GM18520 (cell line): ENCODE measurements at regions not wholly inside any gene's neighbourhood (a gene's known extent, or its start where the extent isn't known, plus 50 kb on each side); places are given as distances from the start of the nearest gene placed in this dataset.

Experiments used
- ATAC-seq: cut with Tn5 transposase; IDR thresholded peaks from one replicate; pipeline ENCODE4 v1.9.1; 2021; ENCODE audit not compliant: unreplicated experiment

DNA sequence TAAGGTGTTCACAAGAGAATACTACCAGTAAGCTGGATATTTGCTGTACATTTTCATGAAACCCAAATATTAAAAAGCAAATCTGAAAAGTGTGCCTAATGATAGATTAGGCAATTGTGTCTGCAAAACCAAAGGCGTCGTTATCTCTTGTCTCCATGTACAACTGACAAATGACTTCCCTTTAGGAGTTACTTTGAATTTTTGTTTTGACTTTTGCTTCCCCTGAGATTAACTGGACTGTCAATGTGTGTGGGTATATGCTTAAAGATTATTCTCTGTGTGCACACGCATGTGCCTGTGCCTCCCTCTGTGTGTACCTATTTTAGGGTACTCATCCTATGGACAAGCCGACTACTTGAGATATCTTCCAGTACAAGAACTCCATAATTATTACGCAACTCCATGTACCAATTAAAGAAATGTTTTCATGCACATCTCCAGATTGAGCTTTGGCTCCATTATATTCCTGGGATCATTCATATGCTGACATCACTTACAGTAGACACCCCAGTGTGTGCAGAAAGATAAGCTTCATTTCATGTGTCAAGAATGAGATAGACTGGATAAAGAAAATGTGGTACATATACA, 431.2 kb upstream of the ADAMTS9 start:
- ATAC-seq: no peak

DNA sequence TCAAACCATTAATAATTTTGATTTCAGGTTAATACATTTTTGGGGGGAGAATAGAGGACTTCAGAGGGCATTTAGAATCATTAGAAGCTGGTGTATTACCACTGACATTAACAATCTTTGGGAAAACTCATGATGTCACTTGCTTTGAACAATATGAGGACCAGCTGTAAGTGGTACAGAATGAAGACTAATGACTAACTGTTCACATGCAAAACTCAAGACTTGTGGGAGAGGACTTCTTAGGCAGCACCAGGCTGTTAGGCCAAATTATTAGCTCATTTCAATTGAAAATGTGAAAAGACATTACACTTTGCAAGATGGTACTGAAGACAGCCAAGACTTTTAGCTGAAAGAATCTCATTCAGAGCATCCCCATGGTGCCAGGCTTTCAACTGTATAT, 426.2 kb upstream of the ADAMTS9 start:
- no peak for ATAC-seq

DNA sequence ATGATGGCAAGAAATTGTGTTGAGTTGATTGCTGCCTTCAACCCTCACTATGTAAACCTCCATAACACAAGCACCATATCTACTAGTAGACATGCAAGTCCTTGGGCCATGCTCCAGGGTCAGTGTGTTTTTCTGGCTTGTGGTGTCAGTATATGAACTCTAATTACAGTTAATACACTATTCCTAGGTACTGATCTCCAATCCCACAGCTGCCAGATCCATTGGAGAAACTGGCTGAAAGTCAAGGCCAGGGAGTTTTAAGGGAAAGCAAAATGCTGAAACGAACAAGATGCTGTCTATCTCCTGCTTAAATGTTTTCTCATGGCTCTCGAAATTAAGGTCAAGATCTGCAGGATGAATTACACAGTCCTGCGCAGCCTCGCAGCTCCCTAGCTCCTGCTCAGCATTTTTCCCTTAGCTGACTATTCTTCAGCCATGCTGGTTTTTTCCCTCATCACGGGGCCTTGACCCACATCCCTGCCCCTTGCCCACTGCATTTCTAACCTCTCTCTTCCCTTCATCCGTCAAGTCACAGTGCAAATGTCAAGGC, 425.0 kb upstream of the ADAMTS9 start:
- no peak for ATAC-seq

DNA sequence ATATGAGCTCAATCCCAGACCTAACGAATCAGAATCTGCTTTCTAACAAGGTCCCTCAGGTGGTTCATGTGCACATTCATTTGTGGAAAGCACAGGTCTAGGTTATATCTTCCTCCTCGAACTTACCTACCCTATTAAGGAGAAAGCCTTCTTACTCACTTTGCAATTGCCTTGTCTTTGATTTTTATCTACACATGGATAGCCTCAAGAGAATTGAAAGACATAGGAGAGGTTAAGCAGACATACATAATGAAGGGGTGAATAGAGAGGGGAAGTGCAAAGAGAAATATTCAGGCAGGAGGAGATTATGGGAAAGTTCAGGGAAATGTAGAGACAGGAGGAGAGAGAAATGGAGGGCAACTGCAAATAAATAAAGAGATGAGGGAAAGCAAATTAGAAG, 422.9 kb upstream of the ADAMTS9 start:
- ATAC-seq: no peak

DNA sequence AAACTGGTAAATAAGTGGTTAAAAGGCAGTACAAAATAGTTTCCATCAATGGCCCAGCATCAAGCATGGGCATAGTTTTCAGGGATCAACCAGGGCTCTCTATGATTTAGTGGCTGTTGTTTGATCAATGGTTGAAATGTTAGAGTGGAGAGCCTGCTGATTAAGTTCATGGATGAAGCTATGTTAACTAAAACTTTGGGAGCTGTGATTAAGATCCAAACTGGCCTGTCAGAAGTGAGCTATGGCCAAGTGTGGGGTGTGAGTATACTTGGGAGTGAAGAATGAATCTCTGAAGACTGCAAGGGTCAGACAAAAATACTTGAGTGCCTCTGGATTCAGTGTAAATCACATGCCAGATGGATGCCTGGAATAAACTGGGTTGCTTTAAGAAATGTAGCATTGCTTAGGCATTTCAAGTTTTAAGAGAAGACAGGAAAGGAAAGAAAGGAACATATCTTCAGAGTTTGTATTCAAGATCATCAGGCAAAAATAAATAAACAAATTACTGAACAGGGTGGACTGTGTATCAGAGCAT, 422.2 kb upstream of the ADAMTS9 start:
- ATAC-seq: no peak

DNA sequence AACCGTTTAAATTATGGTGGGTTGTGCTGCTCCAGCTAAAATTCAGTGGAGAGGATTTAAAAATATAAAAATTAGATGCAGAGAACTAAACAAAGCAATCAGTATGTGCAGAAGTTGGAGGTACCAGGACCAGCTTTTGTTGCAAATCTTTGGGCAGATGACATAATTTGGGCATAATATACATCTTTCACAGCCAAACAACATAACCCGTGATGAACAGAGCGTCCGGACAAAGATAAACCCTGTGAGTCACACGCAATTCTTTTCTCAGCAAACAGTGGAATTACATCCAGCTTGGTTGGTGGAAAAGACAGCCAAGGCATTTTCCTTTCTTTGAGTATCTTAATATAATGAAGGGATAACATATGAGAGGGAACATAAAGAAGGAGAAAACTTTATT, 419.4 kb upstream of the ADAMTS9 start:
- ATAC-seq: no peak

DNA sequence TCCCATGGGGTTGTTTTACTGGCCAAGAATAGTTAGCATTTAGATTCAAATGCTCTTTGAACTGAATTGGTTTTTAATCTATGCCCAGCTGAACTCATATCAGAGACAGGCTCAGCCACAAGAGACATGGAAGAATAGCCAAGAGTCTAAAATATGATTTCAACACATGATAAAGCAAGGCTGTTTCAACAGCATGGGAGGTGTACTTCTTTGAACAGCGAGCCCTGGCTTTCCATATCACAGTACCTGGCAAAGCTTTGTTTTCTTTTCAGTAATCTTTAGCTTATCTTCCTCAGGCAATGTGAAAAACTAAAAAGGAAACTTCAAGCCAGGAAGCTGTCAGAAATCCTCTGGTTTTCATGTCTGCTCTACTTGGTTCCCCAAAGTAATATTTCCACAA, 413.6 kb upstream of the ADAMTS9 start:
- no peak for ATAC-seq

DNA sequence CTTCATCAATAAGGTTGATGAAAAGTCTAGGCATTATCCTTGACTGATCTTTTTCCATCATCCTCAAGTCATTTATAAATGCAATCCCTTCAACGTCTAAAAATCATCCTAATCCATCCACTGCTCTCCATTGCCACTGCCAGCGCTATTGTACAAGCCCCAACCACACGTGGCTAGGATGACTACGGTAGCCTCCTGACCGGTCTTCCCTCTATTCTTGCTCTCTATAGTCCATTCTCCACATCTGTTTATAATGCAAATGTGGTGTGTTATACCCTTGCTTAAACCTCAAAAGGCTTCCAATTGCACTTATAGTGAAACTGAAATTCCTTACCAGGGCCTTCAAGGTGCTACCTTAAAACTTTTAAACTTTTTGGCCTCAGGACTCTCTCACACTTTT, 410.6 kb upstream of the ADAMTS9 start:
- ATAC-seq: no peak

DNA sequence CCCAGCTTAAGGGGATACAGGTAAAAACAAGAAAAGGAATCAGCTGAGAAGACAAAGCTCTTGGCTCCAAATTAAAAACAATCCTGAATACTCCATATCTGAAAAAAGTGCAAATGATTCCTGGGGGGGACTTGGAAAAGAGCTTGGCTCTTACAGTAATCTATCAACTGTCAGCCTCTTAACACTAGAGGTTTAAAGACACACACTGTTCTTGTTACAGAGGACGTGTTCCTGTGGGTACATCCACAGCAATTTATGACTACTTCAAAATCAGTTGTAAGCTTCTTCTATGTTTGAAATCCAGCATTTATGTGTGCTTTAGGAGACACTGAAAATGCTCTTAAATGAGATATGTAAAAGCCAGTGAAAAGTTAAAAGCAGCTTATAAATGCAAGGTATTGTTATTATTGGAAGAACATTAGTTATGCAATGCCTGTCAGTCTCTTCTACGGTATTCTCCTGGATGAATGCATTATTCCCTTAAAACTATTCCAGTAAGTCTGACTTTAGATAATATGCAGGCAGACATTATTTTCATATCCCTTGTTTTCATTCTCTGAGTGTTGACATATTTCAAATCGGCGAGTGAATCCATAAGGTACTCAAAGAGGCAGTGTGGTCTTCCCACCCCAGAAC, 408.4 kb upstream of the ADAMTS9 start:
- no peak for ATAC-seq

DNA sequence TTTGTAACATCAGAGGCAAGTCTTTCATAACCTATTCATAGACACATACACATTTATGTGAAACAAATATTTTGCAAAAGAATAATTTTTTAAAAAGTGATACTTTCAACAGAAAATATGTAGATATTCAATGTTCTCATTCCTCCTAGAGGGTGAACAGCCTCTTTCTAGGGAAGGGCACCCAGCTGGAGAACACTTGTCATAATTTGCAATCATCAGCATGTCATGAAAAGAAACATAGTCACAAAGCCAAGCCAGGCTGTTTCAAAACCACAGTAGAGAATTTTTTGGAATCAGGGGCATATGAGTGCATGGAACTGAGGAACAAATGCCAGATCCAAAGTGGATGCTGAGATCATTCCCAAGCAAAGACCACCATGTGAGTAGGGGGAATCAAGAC, 406.9 kb upstream of the ADAMTS9 start:
- no peak for ATAC-seq

DNA sequence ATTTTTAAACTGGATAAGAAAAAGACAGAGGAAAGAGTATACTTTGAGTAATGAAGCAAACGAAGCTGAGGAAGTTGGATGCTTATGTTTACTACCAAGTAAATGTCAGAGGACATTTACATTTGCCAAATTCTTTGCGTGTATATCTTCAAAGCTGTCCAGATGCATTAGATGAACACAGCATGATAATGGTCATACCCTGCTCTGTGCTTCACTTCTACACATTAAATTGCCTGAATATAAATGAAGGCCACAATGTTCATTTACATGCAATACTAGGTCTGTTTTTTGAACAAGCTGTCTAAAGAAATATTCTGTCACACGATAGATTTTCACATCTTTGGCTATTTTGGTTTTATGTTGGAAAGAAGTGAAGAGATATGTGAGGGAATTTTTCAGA, 405.8 kb upstream of the ADAMTS9 start:
- ATAC-seq: no peak

DNA sequence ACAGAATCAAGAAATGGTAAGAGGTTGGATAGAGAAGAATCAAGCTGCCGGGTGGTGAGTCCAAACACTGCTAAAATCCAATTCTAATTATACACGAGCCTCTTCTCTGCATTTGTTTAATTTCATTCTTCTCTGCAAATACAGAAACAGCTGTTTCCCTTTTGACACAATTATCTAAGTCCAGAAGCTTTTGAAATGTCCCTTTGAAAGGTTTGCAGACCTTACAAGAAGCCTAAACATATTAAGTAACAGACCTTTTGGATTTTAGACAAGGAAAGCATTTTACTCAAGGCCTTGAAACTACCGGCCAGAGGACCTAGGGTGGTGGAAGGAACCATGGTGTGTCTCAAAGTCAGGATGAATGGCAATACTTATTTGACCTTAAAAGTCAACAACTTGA, 403.8 kb upstream of the ADAMTS9 start:
- ATAC-seq: no peak

DNA sequence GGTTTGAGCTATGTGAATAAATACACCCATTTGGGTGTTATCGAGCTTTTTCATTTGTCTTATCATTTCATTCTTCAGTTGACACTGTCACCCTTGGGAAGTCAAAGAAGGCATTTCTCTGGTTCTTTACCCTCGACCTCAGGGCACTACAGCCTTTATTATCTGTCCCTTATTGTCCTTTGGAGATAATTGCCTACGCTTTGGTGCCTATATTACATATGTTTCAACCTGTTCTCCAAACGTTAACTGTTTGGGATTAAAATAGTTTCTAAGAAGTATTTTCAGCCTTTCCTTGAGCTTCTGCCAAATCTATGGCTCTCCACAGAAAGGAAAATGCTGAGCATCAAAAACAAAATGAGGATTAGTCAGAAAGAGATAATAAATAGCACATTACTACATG, 395.4 kb upstream of the ADAMTS9 start:
- ATAC-seq: no peak

DNA sequence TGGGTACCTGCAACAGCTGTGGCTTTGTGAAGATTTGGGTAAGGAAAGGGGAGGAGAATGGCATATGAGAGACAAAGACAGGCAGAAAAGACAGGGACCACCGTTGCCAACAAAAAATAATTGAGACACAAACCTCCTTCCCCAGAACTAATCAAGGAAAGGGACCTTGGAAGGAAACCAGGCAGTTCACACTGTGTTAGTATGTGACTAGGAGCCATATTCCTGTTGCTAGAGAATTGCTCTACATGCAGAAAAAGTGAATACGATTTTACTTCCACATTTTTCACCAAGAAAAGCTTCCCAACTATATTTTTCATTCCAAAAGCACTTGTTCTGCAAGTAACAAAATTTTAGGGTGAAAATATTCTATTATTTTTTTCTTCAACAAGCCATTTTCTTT, 393.7 kb upstream of the ADAMTS9 start:
- ATAC-seq: no peak

DNA sequence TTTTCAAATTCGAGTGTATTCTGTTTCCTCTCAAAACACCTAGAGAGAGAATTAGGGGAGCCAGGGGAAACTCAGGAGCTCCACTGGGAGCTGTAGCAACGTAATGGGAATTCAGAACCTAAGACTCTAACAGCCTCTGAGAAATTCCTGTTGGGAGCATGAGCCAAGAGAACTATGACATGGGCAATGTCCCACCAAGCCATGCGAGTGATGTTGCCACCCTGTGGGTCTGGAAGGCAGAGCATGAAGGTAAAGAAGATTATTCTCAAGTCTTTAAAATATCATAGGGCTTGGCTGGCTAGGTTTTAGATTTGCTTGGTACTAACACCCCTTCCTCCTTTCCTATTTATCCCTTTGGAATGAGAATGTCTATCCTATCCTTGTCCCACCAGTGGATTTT, 392.6 kb upstream of the ADAMTS9 start:
- ATAC-seq: no peak

DNA sequence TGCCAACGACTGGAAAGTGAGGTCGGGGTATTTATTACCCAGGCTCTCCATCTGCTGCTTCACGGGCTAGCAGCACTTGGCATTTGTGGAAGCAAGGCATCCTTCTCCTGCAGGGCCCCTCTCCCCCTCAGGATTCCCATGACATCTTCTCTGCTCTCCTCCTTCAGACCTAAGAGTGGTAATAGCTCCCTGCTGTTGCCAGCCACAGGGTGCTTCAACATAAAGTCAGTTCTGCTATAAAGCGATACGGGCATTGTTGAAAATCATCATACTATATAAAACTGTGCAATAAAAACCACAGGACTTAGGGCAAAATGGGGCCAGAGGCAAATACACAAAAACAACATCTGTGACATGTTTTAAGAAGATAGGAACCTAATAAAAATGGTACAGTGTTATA, 391.8 kb upstream of the ADAMTS9 start:
- ATAC-seq: no peak

DNA sequence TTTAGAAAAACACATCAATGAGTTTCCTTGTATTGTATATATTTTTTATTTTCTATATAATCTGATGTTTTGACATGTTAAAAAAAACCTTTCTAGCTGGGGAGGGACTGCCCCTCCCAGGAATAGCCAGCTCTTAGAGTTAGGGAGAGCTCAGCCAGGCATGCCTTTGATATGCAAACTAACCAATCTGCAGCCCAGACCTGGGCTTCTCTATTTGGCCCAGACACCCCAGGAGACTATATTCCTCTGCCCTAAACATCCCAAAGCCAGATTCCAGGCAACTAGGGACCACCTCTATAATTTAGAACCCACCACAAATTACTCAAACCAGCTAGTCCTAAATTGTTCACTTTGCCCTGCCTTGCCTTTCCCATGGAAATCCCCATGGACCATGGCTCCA, 390.9 kb upstream of the ADAMTS9 start:
- no peak for ATAC-seq

DNA sequence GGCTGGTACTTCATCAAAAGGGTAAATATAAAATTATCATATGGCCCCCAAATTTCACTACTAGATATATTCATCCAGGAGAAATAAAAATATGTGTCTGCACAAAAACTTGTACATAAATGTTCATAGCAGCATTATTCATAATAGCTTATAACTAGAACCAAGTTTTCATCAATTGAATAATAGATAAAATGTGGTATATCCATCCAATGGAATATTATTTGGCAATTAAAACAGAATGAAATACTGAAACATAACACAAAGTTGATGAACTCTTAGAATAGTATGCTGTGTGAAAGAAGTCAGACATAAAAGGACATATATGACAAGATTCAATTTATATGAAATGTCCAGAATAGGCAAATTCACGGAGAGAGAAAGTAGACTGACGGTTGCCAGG, 389.3 kb upstream of the ADAMTS9 start:
- no peak for ATAC-seq

DNA sequence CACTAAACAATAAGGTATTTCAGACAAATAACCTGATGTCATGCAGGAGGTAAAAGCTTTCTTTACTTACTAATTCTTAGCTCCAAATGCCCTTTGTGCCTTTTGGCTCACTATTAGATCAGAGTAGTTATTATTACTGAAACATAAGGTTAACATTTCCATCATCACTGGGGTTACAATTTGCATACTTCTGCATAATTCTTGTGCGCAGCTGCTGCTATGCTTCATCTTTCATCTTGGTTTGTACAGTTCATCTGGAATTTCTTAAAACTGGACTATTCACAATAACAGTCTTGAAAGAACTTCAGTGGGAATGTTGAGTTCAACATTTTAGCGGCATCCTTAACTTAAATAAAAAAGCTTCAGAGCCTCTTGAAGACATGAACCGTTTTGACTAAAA, 383.2 kb upstream of the ADAMTS9 start:
- ATAC-seq: no peak

DNA sequence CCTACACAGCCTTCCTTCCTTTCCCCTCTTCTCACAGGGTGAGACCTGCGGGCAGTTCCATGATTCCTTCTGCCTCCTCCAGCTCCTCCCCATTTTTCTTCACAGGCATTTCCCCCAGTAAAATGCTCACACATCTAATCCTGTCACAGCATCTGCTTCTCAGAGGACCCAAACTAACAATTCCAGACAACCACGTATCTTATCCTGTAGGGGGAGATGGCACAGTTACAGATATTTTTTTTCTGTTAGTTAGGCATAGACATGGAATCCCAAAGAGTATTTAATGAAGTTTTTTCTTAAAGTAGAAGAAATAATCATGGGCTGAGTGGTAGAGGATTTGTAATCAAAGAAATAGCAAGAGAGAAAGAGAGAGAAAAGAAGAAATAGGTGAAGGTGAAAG, 373.1 kb upstream of the ADAMTS9 start:
- ATAC-seq: no peak

DNA sequence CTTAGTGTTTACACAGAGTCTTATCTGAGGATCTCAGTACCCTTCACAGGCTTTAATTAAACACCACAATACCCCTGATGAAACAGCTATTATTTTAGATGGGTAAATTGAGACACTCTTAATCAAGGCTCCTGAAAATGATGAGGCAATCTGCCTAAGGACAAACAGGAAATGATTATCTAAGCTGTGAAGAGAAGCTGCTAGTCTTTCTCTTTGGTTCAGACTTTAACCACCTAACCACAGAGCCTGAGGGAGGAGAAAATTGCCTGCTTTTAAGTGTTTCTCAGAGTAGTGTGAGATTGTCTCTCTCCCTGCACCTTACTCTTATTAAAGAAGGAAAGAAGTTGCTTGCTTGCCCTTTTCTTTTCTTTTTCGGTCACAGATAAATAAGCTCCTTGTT, 364.3 kb upstream of the ADAMTS9 start:
- ATAC-seq: no peak

DNA sequence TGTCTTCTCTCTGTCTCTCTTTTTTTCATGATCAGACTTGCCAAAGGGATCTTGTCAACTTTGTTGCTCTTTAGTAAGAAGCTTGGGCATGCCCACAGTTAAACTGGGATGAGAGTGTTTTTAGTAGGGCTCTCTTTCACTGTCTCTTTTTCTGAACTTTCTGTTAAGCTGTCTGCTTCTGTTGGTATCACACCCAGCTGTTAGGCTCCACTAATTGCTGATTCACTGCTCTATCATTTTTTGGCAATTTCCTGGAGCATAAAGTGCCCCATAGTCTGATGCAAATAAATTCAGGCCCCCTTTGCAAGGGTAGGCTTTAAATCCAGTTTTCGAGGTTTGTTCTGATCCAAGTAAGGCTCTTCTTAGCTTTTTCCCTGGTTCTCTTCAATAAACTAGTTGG, 360.4 kb upstream of the ADAMTS9 start:
- no peak for ATAC-seq

DNA sequence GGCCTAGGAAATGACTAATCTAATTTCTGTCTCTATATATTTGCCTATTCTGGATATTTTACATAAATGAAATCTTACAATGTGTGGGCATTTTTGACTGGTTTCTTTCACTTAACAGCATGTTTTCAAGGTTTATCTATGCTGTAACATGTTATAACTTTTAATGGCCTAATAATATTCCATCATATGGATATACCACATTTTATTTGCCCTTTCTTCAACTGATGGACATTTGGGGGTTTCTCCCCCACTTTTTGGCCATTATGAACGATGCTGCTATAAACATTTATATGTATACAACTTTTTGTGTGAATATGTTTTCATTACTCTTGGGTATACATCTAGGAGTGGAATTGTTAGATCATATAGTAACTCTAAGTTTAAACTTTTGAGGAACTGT, 357.3 kb upstream of the ADAMTS9 start:
- ATAC-seq: no peak
